GM12878 (cell line): ENCODE measurements at regions not wholly inside any gene's neighbourhood (a gene's known extent, or its start where the extent isn't known, plus 50 kb on each side); places are given as distances from the start of the nearest gene placed in this dataset.

ENCODE experiments used
- CHD1 ChIP-seq: IDR thresholded peaks from 2 replicates; pipeline ENCODE4 v1.6.1; 2012; ENCODE audit warnings: low read depth, low read length, improper control_type of control experiment
- CTCF ChIP-seq, 3 experiments: IDR thresholded peaks in 2 of 3; conservative IDR thresholded peaks in 1 of 3; 2 replicates each; pipeline ENCODE4 v1.5.1; 2011; ENCODE audit warnings: low read depth in 3 of 3, low read length in 3 of 3, mild to moderate bottlenecking in 3 of 3, control low read depth in 2 of 3, moderate library complexity in 2 of 3, inconsistent platforms in 1 of 3, mixed read lengths in 1 of 3; ENCODE audit not compliant: control insufficient read depth in 2 of 3, insufficient read depth in 1 of 3; ENCODE audit errors: extremely low read depth in 1 of 3
- EP300 ChIP-seq, 2 experiments: fragments of 150-350 bp in 1 of 2; IDR thresholded peaks; 2 replicates each; pipeline ENCODE4 v1.6.1; 2011 to 2012; ENCODE audit warnings: low read depth in 2 of 2, low read length in 2 of 2, borderline replicate concordance in 1 of 2, improper control_type of control experiment in 1 of 2, inconsistent platforms in 1 of 2; ENCODE audit not compliant: control insufficient read depth in 1 of 2
- FOS ChIP-seq: IDR thresholded peaks from 3 replicates; pipeline ENCODE4 v1.6.1; 2011; ENCODE audit warnings: borderline replicate concordance; ENCODE audit not compliant: insufficient read length; ENCODE audit errors: extremely low read depth
- GABPA ChIP-seq: IDR thresholded peaks from 2 replicates; pipeline ENCODE4 v1.6.1; 2014; ENCODE audit warnings: antibody characterized with exemption, low read depth, mild to moderate bottlenecking, inconsistent platforms
- MXI1 ChIP-seq: fragments of 150-350 bp; IDR thresholded peaks from 2 replicates; pipeline ENCODE4 v1.6.1; 2011; ENCODE audit warnings: low read depth, mild to moderate bottlenecking, inconsistent platforms, low read length, improper control_type of control experiment
- POLR2A ChIP-seq: IDR thresholded peaks from 2 replicates; pipeline ENCODE4 v1.6.1; 2011; ENCODE audit warnings: low read depth, mild to moderate bottlenecking, low read length
- POLR2AphosphoS5 ChIP-seq: IDR thresholded peaks from 2 replicates; pipeline ENCODE4 v1.6.1; 2011; ENCODE audit warnings: mild to moderate bottlenecking, low read length, inconsistent platforms
- REST ChIP-seq: IDR thresholded peaks from 2 replicates; pipeline ENCODE4 v1.6.1; 2012; ENCODE audit warnings: mild to moderate bottlenecking, low read depth, low read length
- SIN3A ChIP-seq: IDR thresholded peaks from 2 replicates; pipeline ENCODE4 v1.6.1; 2012; ENCODE audit warnings: low read depth, low read length, improper control_type of control experiment
- SPI1 ChIP-seq: IDR thresholded peaks from 2 replicates; pipeline ENCODE4 v1.6.1; 2011; ENCODE audit warnings: low read depth, mild to moderate bottlenecking, low read length, moderate library complexity, borderline replicate concordance; ENCODE audit not compliant: insufficient read depth

- no peak for TF ChIP-seq GABPA
- TF ChIP-seq REST: no peak
- TF ChIP-seq CTCF (IDR thresholded peaks at IDR 0.05 in 2 of 3, conservative IDR thresholded peaks at IDR 0.05 in 1 of 3; ENCODE audit: control insufficient read depth in 2 of 3, extremely low read depth in 1 of 3, insufficient read depth in 1 of 3, low read depth in 3 of 3, low read length in 3 of 3): no peak
- no peak for TF ChIP-seq FOS
- TF ChIP-seq EP300 (IDR thresholded peaks at IDR 0.05; ENCODE audit: borderline replicate concordance in 1 of 2, control insufficient read depth in 1 of 2, low read depth in 2 of 2, low read length in 2 of 2): no peak
- no peak for TF ChIP-seq CHD1
- no peak for TF ChIP-seq POLR2AphosphoS5
- no peak for TF ChIP-seq POLR2A
- TF ChIP-seq SIN3A: no peak
- no peak for TF ChIP-seq SPI1
- TF ChIP-seq MXI1: no peak
These were observed 660.6 kb upstream of the SLC10A2 start for GRCh38 chr13:103726808-103727207.
